BE2C (cell line): ENCODE measurements at regions not wholly inside any gene's neighbourhood (a gene's known extent, or its start where the extent isn't known, plus 50 kb on each side); places are given as distances from the start of the nearest gene placed in this dataset.

Experiments used
- DNase-seq: peaks from one replicate; pipeline ENCODE4 v3.0.0-alpha.2; 2020
- H3K27me3 ChIP-seq: fragments of 250-450 bp; sonication (Bioruptor Pico); 2 replicates; pipeline ENCODE4 v1.5.1; 2020; ENCODE audit warnings: mild to moderate bottlenecking
- H3K36me3 ChIP-seq: fragments of 250-450 bp; sonication (Bioruptor Pico); 2 replicates; pipeline ENCODE4 v1.5.1; 2020; ENCODE audit warnings: mild to moderate bottlenecking
- H3K4me1 ChIP-seq: fragments of 250-450 bp; sonication (Bioruptor Pico); 2 replicates; pipeline ENCODE4 v1.5.1; 2020
- H3K4me3 ChIP-seq: 2 replicates; pipeline ENCODE4 v1.5.1; 2011; ENCODE audit warnings: low read depth, low read length
- H3K9me3 ChIP-seq: fragments of 250-450 bp; sonication (Bioruptor Pico); 2 replicates; pipeline ENCODE4 v1.5.1; 2020
- CTCF ChIP-seq: IDR thresholded peaks from 2 replicates; pipeline ENCODE4 v1.5.1; 2012; ENCODE audit warnings: mild to moderate bottlenecking, low read depth, low read length

DNA sequence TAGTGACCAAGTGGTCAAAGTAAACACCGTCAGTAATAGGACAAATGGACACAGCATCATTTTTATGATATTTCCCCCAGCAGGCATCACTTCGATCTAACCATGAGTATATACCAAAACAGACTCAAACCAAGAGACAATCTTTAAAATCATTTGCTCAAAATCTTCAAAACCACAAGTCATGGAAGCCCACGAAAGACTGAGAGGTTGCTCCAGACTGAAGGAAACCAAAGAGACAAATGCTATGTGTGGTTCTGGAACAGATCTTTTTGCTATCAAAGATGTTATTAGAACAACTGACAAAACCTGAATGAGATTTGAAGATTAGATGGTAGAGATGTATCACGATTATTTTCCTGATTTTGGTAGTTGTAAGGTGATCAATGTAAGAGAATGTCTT, 197.7 kb downstream of the TBXT start:
- TF ChIP-seq CTCF = no peak

GRCh38 chr6:165969184-165969583, 198.5 kb downstream of the TBXT start:
- no peak for DNase-seq
- Histone ChIP-seq H3K4me3 (no peak overlapping the region), H3K9me3 (no peaks in the 10 kb centered on the region), H3K36me3 (no peaks in the 10 kb centered on the region), H3K27me3 (no peaks in the 10 kb centered on the region), H3K4me1 (no peaks in the 10 kb centered on the region)
- TF ChIP-seq CTCF = no peak

More for the DNA sequence above, 197.7 kb downstream of the TBXT start:
- Histone ChIP-seq H3K27me3 (no peaks in the 10 kb centered on the region), H3K4me1 (no peaks in the 10 kb centered on the region), H3K36me3 (no peaks in the 10 kb centered on the region), H3K9me3 (no peaks in the 10 kb centered on the region), H3K4me3 (no peak overlapping the region)
- no peak for DNase-seq

DNA sequence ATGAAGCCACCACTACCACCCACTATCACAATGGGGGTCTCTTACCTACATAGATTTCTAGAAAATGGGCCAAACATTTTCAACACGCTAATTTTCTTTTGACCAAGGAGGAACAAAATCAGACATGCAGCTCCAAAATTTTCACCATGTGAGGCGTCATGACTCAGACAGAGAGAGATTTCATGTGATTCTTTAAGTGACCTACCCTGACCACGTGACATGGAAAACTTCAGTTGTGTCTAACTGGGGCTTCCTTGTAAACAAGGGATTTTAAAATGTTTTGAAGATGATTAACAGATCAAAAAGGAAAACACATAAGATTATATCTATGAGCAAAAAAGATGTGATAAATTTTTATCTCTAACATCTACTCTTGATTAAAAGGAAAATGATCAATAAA, 199.2 kb downstream of the TBXT start:
- no peak for TF ChIP-seq CTCF
- no peak for DNase-seq
- Histone ChIP-seq H3K9me3 (no peaks in the 10 kb centered on the region), H3K27me3 (no peaks in the 10 kb centered on the region), H3K4me1 (no peaks in the 10 kb centered on the region), H3K4me3 (no peak overlapping the region), H3K36me3 (no peaks in the 10 kb centered on the region)

- TF ChIP-seq CTCF = no peak
- DNase-seq = no peak
- no peak overlapping the region for H3K4me3 ChIP-seq
- no peaks in the 10 kb centered on the region for H3K36me3 ChIP-seq
- H3K27me3 ChIP-seq = no peaks in the 10 kb centered on the region
- H3K9me3 ChIP-seq = no peaks in the 10 kb centered on the region
- no peaks in the 10 kb centered on the region for H3K4me1 ChIP-seq
Measured at GRCh38 chr6:165967810-165968407, 199.7 kb downstream of the TBXT start.

DNA sequence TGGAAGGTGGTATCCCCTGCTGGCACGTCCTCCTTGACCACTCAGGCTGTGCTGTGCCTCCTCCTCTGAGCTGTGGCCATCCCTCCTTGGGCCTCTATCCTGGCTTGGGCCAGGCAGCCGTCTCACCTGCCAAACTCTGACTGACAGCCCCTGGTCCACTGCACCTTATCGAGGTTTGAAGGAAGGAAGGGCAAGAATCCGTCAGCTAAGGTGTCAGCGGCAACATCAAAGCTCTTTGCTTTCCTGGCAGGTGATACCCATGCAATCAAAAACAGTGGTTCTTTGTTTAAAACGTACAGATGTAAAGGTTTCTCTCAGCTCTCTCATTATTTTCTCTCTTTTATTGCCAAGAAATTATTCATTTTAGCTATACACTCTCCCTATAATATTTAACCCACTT, 203.9 kb downstream of the TBXT start:
- no peaks in the 10 kb centered on the region for H3K27me3 ChIP-seq
- H3K4me1 ChIP-seq = no peaks in the 10 kb centered on the region
- no peak for DNase-seq
- H3K36me3 ChIP-seq = no peaks in the 10 kb centered on the region
- no peak for TF ChIP-seq CTCF
- H3K4me3 ChIP-seq = no peak overlapping the region
- no peaks in the 10 kb centered on the region for H3K9me3 ChIP-seq

GRCh38 chr6:165962366-165962765, 205.3 kb downstream of the TBXT start:
- H3K27me3 ChIP-seq = no peaks in the 10 kb centered on the region
- no peaks in the 10 kb centered on the region for H3K4me1 ChIP-seq
- no peak overlapping the region for H3K4me3 ChIP-seq
- no peak for TF ChIP-seq CTCF
- H3K9me3 ChIP-seq = no peaks in the 10 kb centered on the region
- H3K36me3 ChIP-seq = no peaks in the 10 kb centered on the region
- no peak for DNase-seq
